ENCODE measurements at regions not wholly inside any gene's neighbourhood (a gene's known extent, or its start where the extent isn't known, plus 50 kb on each side); places are given as distances from the start of the nearest gene placed in this dataset.

DNA sequence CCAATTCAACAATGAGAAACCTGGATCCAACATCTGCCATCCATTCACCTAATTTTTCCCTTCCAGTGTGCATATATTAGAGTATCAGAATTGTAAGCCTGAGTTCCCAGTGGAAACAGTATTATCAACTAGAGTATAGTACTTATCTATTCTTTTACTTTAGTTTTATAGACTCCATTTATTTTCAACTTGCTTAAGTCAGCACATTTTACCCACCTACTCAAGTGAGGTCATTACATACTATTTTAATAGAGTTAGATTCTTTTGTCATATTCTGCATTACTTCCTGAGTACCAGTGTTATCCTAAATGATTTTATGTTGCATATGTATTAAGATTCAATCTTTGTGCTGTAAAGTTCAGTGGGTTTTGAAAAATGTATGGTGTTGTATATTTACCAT is 1393.3 kb downstream of the MAT2B start:
- no peak for TF ChIP-seq CTCF (IDR thresholded peaks at IDR 0.05; ENCODE audit: poor library complexity, severe bottlenecking)
- TF ChIP-seq EZH2 (IDR thresholded peaks at IDR 0.05; ENCODE audit: borderline replicate concordance, insufficient read depth, low read length, poor library complexity, severe bottlenecking) = no peak
- TF ChIP-seq EP300 (conservative IDR thresholded peaks at IDR 0.05; ENCODE audit: poor library complexity, severe bottlenecking) = no peak
- TF ChIP-seq RAD21 (conservative IDR thresholded peaks at IDR 0.05) = no peak
- TF ChIP-seq POLR2AphosphoS5 (IDR thresholded peaks at IDR 0.05) = no peak
- no peak for TF ChIP-seq MXI1 (conservative IDR thresholded peaks at IDR 0.05; ENCODE audit: poor library complexity, severe bottlenecking)
- no peak for TF ChIP-seq SMC3 (conservative IDR thresholded peaks at IDR 0.05; ENCODE audit: poor library complexity)
- TF ChIP-seq, protein P1, sequence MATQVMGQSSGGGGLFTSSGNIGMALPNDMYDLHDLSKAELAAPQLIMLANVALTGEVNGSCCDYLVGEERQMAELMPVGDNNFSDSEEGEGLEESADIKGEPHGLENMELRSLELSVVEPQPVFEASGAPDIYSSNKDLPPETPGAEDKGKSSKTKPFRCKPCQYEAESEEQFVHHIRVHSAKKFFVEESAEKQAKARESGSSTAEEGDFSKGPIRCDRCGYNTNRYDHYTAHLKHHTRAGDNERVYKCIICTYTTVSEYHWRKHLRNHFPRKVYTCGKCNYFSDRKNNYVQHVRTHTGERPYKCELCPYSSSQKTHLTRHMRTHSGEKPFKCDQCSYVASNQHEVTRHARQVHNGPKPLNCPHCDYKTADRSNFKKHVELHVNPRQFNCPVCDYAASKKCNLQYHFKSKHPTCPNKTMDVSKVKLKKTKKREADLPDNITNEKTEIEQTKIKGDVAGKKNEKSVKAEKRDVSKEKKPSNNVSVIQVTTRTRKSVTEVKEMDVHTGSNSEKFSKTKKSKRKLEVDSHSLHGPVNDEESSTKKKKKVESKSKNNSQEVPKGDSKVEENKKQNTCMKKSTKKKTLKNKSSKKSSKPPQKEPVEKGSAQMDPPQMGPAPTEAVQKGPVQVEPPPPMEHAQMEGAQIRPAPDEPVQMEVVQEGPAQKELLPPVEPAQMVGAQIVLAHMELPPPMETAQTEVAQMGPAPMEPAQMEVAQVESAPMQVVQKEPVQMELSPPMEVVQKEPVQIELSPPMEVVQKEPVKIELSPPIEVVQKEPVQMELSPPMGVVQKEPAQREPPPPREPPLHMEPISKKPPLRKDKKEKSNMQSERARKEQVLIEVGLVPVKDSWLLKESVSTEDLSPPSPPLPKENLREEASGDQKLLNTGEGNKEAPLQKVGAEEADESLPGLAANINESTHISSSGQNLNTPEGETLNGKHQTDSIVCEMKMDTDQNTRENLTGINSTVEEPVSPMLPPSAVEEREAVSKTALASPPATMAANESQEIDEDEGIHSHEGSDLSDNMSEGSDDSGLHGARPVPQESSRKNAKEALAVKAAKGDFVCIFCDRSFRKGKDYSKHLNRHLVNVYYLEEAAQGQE (IDR thresholded peaks at IDR 0.05; ENCODE audit: borderline replicate concordance) = no peak
